DLD1 (cell line): ENCODE measurements at regions not wholly inside any gene's neighbourhood (a gene's known extent, or its start where the extent isn't known, plus 50 kb on each side); places are given as distances from the start of the nearest gene placed in this dataset.

ENCODE experiments used
- in situ Hi-C: cut with HindIII; loops from 2 replicates; pipeline ENCODE4 v1.10.0; 2017; ENCODE audit warnings: low sequenced_read_pairs

DNA sequence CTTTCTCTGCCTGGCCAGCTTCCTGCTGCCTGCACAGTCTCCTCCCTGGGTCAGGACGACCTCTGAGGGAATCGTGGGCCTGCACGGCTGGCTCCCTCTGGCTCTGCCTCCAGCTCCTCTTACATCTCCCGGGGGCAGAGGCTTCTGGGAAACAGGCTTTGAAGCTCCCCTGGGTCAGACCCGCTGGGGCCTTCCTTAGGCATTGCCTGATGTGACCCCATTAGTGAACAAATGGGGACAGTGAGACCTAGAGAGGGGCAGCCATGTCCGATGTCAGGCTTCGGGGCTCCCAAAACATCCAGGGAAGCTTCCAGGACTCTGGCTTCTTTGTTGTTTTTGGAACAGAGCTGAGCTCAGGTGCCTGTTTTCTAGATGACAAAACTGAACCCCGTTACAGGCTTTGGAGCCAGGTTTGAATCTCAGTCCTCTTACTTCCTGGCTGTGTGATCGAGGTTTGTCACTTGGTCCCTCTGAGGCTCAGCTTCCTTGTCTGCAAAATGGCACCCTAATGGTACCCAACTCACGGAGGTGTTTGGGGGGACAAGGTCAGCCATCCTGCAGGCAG, 94.3 kb downstream of the CEBPB start:
- in situ Hi-C loops = loop anchor here (5.0 to 10.0 kb wide), 2 partner anchors 92 to 130 kb away; no protein-coding TSS in a partner anchor

DNA sequence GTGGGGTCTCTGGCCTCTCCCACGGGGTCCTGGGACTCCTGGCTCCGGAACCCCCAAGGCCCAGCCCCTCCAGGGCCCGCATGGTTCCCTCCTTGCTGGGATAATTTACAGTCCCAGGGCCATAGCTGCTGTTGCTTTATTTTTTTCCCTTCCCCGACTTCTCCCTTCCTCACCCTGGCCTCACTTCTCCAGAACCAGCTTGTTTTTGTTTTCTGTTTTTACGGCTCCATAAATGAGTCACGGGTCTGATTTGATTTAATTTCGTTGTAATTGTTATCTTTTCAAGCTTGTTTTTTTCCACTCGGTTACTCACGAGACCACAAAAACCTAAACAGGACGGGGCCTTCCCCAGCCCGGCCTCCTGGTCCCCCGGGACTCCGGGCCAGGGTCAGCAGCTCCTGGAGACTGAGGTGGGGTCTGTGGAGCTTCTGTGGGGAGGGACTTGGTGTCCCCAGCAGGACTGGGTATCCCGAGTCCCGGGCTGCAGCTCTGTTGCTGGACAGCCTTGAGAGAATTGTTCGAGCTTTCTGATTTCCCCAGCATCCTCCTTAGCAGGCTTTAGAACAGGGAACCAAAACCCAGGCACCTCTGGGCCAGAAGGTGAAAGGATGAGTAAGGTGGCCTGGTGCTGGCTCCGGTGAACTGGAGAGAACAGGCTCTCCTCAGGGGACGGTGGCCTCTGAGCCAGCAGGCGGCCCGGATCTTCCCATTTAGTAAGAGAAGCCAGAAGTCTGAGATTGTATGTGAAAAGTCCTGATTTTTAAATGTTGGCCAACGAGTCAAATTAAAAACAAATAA, 94.9 kb downstream of the CEBPB start:
- in situ Hi-C loops = loop anchor here (5.0 to 10.0 kb wide), 2 partner anchors 92 to 129 kb away; no protein-coding TSS in a partner anchor

DNA sequence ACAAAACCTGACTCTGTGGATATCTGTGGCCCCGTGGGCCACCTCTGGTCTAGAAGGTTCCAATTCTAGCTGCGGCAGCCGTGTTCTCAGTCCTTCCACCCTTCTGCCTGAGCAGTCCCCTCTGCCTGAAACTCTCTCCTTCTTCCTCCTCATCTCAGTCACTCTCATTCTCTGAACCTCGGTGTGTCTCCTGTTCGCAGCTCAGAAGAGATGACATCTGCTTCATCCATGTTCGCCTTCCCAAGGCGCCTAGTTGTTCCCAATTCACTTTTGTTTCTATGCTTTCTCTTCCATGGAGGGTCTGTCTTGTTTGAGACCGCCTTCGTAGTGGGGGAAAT, 95.5 kb downstream of the CEBPB start:
- in situ Hi-C loops = loop anchor here (5.0 to 10.0 kb wide), 2 partner anchors 91 to 129 kb away; no protein-coding TSS in a partner anchor

DNA sequence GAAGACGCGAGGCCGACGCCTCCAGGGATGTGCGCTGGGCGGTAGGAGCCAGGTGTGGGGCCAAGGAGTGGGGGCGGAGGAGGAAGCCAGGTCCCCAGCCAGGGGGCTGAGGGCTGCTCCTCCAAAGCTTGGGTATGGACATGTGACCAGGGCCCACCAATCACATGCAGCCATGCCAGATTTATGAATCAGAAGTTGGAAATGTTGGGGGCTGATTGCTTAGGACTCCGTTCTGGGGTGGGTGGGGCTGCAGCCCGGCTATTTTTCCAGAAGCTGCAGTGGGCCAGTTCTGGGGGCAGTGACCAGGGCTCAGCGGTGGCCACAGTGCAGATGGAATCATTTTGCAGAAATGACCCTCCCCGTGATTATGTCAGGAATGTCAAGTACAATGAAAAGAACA, 96.0 kb downstream of the CEBPB start:
- in situ Hi-C loops = loop anchor here (5.0 to 10.0 kb wide), 2 partner anchors 91 to 128 kb away; no protein-coding TSS in a partner anchor

DNA sequence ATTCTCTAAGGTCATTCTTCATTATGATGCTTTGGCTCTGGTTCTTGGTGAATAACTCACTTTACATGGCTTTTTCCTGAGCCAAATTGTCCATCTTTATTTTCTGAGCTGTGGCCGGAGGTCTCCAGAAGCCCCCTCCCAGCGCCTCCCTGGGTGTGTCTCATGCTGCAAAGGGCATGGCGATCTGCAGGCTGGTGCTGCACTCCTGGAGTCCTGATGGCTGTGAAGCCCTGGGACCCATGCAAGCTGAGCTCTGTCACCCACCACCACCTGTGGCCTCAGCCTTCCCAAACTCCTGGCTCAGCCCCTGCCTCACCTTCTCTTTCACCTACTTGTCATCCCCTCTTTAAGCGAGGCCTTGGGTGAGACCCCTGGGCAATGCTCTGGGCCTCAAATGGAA, 96.9 kb downstream of the CEBPB start:
- in situ Hi-C loops = loop anchor here (5.0 to 10.0 kb wide), 2 partner anchors 90 to 127 kb away; no protein-coding TSS in a partner anchor

DNA sequence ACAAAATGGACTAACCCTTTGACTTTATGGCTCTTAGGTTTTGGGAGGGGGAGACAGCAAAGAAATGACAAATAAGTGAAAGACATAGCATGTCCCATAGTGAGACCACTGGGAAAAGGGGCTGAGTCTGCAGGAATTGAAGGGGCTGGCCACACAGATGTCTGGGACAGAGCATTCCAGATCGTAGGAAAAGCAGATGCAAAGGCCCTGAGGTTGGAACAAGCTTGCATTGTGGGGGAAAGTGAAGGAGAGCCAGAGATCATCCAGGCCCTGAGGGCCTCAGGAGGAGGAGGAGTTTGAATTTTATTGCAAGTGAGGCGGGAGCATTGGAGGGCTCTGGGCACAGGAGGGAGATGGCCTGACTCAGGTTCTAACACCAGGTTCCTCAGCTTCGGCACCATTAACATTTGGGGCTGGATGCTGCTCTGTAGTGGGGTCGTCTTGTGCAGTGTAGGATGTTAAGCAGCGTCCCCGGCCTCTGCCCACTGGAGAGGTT, 97.5 kb downstream of the CEBPB start:
- in situ Hi-C loops = loop anchor here (5.0 to 10.0 kb wide), 2 partner anchors 89 to 127 kb away; no protein-coding TSS in a partner anchor

DNA sequence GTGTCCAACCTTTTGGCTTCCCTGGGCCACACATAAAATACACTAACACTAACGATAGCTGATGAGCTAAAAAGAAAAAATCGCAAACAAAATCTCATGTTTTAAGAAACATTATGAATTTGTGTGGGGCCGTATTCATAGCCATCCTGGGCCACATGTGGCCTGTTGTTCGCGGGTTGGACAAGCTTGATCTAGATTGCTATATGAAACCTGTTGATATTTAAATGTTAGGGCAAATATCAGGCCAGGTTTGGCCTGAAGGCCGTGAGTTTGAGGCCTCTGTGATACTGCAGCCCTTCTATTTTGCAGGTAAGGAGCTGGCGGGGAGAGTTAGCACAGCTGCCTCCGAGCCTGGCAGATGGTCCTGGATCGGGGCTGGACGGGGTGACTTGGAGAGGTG, 99.0 kb downstream of the CEBPB start:
- in situ Hi-C loops = loop anchor here (5.0 to 10.0 kb wide), 2 partner anchors 88 to 125 kb away; no protein-coding TSS in a partner anchor

DNA sequence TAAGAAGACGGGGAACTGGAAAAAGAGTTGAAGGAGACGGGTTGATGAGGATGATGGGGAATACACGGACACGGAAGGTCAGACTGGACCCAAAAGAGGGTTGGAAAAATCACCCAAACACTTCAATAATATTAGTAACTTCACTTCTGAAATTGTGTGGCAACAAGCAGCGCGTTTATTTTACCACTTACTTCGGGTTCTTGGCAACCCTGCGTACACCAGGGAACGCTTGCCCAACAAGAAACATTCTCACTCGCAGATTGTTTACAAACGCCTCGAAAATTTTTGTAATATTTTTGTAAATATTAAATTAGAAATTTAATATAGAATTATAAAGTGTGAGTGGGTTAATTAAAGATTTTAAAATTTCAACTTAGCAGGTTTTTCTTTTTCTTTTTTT, 99.5 kb downstream of the CEBPB start:
- in situ Hi-C loops = no loop called here

DNA sequence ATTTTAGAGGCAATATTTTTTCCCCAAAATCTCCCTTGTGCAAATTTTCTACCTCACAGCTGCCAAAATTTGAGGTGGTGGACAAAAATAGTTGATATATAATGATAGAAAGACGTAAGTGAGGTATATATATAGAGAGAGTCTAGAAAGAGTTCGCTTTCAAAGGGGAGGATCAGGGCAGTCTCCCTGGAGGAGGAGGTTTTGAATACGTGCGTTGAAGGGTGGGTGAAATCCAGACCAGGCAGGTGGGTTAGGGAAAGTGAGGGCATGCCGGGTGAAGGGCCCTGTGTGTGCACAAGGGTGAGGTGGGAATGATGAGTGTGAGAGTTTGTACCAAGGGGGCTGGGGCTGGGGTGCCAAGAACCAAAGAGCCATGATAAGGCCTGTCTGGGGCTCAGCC, 100.2 kb downstream of the CEBPB start:
- in situ Hi-C loops = no loop called here

DNA sequence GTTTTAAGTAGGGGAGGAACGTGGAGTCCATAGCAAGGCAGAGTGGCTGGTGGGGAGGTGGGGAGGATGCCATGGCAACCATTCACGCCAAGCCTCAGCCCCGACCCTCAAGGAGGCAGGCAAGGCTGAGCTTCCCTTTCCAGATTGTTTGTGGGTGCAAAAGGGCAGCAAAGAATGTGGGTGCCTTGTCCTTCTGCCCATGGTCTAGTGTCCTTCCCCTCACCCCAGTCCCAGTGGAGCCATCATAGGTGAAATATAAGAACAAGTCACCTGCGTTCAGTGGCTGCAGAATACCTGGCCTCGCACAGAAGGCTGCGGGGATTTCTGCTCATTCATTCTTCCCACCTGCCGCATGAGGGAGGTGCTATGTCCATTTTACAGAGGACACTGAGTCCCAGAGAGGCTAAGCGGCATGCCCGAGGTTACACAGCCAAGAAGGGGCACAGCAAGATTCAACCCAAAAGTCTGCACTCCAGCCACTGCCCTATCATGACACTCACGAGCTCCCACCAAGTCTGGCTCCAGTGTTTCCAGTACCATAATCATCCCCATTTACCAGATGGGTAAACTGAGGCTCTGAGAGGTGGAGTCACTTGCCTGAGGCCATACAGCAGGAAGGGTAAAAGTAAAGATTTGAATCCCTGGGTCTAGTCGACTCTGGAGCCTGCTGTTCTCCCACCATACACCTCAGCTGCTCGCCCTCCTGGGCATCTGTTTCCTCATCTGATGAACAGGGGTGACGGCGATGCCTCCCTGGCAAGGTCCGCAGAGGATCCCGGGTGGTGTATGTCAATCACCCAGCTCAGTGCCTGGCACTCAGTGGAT, 100.8 kb downstream of the CEBPB start:
- in situ Hi-C loops = no loop called here

DNA sequence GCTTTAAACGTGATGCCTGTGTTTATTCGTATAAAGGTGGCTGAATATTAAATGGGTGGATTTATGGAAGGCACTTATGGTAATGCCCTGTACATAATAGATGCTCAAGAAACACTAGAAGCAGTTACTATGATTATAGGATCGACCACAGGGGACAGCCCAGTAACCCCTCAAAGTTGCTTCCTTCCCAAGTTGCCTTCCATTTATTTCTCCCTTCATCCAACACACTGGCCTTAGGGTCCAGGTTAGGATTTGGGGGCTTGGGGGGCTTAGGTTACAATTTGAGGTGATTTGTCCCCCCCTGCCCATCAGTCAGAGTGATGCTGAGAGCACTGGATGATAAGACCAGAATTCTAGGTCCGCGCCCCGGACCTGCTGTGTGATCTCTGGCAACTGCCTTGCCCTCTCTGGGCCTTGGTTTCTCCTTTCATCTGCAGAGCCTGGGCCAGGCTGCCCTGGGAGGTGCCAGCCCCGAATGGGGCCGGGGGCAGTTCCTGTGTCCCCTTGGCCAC, 101.5 kb downstream of the CEBPB start:
- in situ Hi-C loops = no loop called here

DNA sequence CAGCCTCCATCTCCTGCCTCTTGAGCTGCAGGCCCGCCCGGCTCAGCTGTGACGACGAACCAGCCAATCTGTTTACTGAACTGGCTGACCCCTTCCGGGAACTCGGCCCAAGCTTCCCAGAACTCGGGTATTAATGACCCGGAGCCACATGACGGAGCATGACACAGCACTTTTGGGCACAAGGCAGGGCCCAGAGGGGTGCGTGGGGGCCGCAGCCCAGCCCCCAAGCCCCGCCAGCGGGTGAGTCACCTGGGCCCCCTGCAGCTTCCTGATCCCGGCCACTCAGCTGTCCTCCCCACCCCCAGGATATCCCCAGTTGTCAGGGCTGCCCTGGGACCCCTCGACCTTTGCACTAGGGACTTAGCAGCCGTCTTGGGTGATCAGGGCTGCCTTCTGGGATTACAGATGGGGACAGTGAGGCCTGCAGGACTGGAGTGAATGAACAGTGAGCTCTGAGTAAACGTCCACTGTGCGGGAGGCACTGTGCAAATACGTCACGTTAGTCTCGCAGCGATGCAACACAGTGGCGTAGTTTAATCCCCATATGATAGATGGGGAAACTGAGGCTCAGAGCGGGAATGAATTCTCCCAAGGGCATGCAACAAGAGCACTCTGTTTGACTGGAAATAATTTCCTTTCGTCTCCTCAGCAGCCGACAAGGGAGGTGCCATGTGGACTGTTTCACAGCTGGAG, 102.1 kb downstream of the CEBPB start:
- in situ Hi-C loops = no loop called here

DNA sequence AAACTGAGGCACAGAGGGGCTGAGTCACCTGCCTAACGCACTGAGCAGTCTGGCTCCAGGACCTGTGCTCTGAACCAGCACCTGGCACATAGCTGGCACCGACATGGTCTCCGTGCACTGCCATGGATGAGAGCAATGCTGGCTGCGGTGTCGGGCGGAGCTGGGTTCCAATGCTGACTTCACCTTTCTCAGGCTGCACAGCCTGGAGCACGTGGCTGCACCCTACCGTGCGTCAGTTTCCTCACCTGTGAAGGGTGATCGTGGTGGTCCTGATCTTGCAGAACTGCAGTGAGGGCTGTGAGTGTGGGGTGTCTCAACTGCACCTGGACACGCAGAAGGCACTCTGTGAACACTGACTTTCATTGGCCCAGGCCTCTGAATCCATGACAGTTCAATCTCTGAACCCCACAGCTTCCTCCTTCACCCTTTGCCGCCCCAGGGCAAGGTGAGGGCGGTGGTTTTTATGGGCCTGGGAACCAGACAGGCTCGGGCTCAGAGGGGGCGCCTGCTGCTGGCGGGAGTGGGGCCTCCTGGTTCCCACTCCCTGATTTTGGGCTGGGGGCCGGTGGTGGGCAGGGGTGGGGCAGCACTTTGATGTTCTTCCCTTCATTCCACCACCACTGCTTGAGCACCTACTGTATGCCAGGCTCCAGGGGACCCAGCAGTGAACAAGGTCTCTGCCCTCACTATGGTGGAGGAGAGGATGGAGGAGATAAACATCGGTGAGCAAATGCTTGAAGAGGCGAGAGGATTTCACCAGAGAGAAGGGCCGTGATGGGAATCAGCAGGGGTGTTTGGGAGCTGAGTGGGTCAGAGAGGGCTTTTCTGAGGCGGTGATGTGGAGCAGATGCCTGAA, 102.9 kb downstream of the CEBPB start:
- in situ Hi-C loops = no loop called here

DNA sequence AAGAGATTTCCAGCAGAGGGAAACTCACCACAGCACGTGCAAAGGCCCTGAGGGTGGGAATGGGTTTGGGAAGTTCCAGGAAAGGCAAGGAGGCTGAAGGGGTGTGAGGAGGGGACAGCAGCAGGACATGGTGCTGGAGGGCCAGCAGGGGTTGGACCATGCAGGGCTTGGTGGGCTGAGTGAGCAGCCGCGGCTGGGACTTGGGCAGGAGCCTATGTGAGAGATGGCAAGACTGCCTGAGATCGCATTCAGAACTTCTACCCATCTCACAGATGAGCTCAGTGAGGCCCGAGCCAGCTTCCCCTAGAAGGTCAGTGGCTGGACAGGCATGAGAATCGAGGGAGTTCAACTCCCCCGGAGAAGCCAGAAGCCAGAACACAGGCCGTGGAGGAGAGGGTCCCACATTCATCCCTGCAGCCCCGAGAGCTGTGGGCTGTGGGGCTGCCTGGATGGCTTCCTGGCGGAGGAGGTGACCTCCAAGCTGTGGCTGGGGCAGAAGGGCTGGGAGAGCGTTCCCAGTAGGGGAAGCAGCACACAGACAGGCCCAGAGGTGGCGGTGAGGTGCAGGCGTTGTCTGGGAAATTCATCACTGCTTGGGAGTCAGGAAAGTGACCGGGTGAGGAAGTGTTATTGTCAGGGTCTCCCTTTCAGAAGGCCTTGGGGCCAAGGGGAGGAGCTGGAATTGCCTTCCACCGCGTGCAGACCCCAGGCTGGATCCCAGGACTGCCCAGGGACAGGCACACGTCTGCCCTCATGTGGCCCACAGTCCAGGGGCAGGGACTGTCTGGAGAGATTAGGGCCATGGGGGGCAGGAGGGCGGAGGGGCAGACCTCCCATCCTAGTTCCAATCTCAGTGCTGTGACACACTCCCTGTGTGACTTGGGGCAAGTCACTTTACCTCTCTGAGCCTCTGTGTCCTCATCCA, 103.8 kb downstream of the CEBPB start:
- in situ Hi-C loops = no loop called here

DNA sequence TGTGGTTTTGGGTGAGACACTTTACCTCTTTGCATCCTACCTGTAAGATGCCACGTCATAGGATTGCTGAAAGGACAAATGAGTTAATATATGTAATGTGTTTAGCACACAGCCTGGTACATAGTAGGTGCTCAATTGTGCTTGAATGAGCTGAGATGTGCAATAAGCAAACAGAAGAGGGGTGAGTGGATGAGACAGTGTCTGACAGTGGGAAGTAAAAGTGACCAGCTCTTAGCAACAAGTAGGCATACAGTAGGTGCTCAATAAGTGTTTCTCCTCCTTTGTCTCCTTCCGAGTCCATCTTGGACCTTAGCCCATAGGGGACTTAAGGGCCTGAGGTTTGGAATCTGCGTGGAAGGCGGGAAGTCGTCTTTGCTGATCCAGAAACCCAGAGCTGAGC, 104.7 kb downstream of the CEBPB start:
- in situ Hi-C loops = no loop called here

DNA sequence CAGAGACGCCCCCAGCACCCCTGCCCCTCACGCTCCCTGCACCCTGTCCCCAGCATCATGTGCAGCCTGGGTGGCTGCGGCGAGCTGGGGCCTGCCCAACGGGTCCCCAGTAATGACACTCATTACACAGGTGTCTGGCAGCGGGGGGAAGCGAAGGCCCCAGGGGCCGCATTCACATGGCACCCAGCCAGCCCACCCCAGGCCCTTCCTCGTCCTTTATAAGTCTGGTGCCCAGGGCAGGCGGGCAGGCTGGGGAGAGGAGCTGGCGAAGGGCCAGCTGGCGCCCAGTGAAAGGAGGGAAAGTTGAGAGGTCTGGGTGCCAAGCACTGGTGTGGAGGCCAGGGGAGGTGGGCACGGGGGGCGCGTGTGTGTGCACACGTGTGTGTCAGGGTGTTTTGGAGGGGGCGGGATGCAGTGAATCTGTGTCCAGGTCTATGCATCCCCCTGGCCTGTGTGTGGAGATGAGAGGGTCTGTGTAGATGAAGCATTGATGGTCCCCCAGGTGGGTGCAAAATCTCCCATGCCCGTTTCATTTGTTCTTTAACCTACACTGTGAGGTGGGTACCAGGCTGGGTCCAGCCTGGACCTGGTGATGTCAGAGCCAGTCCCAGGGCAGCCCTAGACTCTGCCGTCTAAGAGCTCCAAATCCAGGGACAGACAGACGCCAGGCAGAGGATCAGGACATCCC, 105.3 kb downstream of the CEBPB start:
- in situ Hi-C loops = no loop called here

DNA sequence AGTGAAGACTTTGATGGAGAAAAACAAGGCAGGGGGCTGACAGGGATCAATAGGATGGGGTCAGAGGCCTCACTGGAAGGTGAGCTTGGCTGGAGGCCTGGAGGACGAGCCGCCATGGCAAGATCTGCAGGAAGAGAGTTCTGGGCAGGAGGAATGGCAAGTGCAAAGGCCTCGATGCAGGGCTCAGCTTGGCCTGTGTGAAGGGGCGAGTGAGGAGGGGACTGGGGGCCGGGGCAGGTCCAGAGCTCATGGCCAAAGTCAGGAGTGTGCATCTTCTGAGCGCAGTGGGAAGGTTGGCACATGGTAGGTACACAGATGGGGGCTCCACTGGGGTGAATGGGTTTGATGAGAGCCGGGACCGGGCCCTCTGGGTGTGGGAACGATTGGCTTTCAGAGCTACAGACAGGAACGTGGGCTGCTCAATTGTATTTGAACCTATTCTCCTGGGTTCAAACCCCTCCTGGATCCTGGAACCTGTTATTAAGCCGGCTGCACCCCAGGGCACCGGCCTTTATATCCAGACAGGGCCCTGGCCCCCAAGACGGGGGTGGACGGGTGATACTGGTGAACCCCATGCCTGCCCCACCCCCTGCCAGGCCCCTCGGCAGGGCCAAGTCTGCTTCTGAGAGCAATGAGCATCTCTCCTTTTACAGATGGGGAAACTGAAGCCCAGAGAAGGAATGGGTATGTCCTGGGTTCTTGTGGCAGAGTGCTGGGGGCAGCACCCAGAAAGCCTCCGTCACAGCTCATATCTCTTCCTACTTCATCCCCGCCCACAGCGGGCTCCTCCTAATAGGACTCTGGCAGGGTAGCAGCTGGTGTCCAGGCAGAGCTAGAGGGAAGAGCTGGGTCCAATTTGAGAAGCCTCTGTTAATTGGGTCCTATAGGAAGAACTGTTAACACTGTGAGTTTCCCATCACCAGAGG, 106.1 kb downstream of the CEBPB start:
- in situ Hi-C loops = no loop called here
